HG03159 (cell line): ENCODE measurements at regions not wholly inside any gene's neighbourhood (a gene's known extent, or its start where the extent isn't known, plus 50 kb on each side); places are given as distances from the start of the nearest gene placed in this dataset.

Experiments
- ATAC-seq: cut with Tn5 transposase; IDR thresholded peaks from one replicate; pipeline ENCODE4 v1.9.1; 2021; ENCODE audit warnings: mild to moderate bottlenecking, moderate library complexity; ENCODE audit not compliant: unreplicated experiment

DNA sequence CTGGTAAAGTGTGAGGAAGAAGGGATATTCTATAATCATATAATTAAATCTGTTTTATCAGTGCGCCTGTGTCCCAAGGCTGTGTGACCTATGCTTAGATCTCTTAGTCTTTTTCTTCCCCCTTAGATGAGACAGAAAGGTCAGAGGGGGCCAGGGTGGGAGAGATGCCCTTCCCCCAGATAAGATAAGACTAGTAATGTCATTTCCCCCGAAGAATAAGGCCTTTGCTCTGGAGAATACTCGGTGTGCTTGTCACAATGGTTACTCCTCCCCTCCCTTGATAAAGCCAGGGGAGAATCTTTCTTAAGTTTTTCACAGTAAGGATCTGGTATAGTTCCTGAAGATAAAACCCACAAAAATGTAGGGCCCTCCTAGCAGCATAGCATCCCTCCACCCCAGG, 1041.8 kb downstream of the SORCS3 start:
- no peak for ATAC-seq

DNA sequence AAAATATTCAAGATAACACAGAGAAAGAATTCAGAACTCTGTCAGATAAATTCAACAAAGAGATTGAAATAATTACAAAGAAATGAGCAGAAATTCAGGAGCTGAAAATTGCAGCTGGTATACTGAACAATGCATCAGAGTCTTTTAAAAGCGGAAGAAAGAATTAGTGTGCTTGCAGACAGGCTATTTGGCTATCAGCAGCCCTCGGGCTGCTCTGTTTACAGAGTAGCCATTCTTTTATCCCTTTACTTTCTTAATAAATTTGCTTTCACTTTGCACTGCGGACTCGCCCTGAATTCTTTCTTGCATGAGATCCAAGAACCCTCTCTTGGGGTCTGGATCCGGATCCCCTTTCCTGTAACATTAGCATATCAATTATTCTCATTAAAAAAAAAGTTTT, 1040.0 kb downstream of the SORCS3 start:
- ATAC-seq: no peak

DNA sequence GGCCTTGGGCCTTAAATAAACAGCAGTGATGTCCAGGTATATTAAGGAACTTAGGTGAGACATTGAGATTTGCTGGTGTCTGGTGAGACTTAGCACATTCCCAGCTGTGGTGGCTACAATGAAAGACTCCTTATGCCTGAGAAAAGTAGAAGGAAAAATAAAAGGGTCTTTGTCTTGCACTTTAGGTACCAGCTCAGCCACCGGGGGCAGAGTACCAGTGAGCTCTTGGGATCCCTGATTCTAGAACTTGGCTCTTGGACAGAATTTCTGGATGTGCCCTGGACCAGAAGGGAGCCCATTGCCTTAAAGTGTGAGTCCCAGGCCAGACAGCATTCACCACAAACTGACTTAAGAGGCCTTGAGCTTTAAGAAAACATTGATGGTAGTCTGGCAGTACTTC, 1038.7 kb downstream of the SORCS3 start:
- ATAC-seq: no peak

- ATAC-seq: no peak
These were observed 1034.2 kb downstream of the SORCS3 start for GRCh38 chr10:105675333-105675732.

- ATAC-seq: no peak
These were observed 1033.4 kb downstream of the SORCS3 start for GRCh38 chr10:105674448-105674847.

GRCh38 chr10:105658696-105659095, 1017.6 kb downstream of the SORCS3 start:
- no peak for ATAC-seq

- ATAC-seq: no peak
These were observed 1015.8 kb downstream of the SORCS3 start for GRCh38 chr10:105656856-105657255.

DNA sequence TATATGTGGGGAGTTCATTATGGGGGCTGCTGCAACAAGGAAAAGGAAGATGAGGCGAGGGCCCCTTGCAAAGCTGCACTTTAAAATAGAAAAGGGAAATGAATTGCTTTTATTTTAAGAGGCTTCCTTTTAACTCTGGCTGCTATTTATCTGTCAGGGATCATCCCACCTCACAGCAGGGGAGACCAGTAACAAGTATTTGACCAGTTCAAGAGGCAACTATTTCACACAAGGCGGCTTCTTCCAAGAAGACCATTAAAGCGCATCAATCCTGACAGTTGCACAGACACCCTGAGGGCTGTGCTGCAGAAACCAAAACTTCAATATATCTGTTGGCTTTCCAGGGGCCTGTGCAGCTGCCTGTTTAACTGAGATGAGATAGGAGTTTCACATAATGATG, 1009.2 kb downstream of the SORCS3 start:
- ATAC-seq: no peak

GRCh38 chr10:105647354-105647753, 1006.3 kb downstream of the SORCS3 start:
- no peak for ATAC-seq

DNA sequence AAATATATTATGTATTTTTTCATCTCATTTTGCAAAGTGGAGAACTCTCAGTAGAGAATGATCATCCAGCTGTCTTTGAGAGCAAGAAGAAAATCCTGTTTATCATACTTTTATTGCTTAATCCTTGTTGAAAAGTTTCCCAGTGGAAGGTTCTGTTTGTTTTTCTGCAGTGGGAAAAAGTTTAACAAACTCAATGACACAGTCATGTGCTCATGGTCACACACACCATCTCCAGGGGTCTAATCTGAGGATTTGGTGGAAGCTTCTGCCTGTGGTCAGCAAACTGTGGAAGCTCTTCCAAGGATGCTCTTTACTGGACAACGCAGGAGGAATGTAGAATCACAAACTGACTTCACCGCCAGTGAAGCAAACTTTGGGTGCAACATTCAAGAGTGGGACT, 1003.9 kb downstream of the SORCS3 start:
- no peak for ATAC-seq

DNA sequence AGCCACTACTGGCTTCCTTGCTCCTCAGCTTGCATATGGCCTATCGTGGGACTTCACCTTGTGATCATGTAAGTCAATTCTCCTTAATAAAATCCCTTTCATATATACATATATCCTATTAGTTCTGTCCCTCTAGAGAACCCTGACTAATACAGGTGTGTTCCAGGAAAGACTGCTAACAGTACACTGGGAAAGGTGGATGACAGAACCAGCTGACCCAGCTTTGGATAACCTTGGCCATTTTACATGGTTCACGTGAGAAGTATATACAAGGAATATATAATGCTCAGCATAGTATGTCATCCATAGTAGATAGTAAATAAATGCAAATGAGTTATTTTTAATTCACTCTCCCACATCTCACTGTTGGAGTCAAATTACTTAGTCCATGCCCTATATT, 1003.5 kb downstream of the SORCS3 start:
- no peak for ATAC-seq

- no peak for ATAC-seq
These were observed 1003.0 kb downstream of the SORCS3 start for GRCh38 chr10:105644091-105644490.

- no peak for ATAC-seq
These were observed 1002.6 kb downstream of the SORCS3 start for GRCh38 chr10:105643660-105644059.

GRCh38 chr10:105634281-105634680, 993.2 kb downstream of the SORCS3 start:
- ATAC-seq: no peak

DNA sequence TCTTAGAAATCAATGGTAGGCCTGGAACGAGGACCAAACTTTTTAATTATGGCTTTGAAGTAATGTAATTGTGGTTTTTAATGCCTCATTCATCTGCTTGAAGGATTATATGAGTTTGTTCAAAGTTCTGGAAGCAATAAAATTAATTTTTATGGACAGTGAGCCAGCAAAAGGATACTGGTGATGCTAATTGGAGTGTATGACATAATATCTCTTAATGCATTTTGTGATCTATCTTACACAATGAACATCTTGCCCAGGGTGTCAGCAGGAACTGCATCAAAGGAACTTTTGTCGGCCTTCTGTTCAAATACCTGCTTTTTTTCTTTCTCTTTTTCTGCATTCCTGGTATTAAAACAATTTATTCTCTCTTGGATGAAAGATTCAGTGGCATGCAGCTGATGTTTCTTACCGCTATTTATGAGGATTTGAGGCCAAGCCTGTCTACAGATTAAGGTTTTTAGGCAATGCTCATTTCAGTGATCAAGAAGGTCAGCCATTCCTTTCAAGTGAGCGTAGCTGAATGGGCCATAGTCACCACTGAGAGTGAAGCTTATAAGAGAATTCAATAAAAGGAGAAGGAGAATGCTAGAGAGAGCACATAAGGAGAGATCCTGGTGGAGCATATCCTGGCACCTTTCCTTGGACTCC, 974.8 kb downstream of the SORCS3 start:
- no peak for ATAC-seq

GRCh38 chr10:105611244-105611798, 970.2 kb downstream of the SORCS3 start:
- no peak for ATAC-seq

DNA sequence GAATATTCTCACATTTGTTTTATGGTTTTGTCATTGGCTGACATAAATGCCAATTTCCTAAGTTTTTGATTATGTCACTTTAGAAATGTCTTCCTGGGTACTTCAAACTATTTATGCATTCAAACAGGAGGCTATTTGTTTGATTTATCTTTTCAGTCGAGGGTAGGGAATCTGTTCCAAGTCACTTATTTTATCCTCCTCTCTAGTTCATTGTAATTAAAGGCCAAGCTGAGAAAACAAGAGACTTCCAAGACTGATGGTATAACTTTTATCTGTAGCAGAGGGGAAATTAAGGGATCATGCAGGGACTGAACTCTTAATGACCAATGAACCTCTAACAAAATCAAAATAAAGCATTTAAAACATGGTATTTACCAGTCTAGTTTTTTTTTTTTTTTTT, 968.4 kb downstream of the SORCS3 start:
- no peak for ATAC-seq

- no peak for ATAC-seq
These were observed 964.8 kb downstream of the SORCS3 start for GRCh38 chr10:105605918-105606317.

GRCh38 chr10:105605104-105605503, 964.0 kb downstream of the SORCS3 start:
- ATAC-seq: no peak

- ATAC-seq: no peak
These were observed 957.1 kb downstream of the SORCS3 start for GRCh38 chr10:105598207-105598606.

GRCh38 chr10:105597312-105597711, 956.2 kb downstream of the SORCS3 start:
- no peak for ATAC-seq

DNA sequence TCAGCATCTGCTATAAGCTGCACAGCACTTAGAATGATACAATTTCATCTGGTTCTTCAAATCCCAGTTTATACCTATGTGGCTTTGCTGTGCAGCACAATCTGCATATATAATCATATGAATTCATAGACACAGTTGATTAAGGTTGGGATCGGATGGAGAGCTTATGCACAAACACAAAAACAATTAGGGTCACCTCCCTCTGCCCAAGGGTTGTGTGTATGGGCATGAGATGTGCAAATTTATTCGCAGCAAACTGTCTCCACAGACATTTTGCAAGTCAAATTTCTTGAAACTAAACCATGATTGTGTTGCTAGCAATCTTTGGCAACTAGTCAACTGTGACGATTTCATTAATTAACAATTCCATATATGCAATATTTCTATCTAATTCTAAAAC, 955.7 kb downstream of the SORCS3 start:
- no peak for ATAC-seq

- ATAC-seq: no peak
These were observed 953.2 kb downstream of the SORCS3 start for GRCh38 chr10:105594296-105594695.
